HG02759 (cell line): ENCODE measurements at regions not wholly inside any gene's neighbourhood (a gene's known extent, or its start where the extent isn't known, plus 50 kb on each side); places are given as distances from the start of the nearest gene placed in this dataset.
A peak's percentile ranks its signal among the peaks of the same experiment; 100 is the strongest.
"Not testable (repeated sequence)": the region's sequence is repeated elsewhere in the genome, so short reads cannot be mapped to it uniquely, and the experiment has no call there.

ENCODE experiments used
- ATAC-seq: cut with Tn5 transposase; IDR thresholded peaks from one replicate; pipeline ENCODE4 v1.9.1; 2021; ENCODE audit warnings: mild to moderate bottlenecking, moderate library complexity; ENCODE audit not compliant: unreplicated experiment

- peak; percentile 55 for ATAC-seq
These were observed 61.5 kb upstream of the ATP1B1 start for GRCh38 chr1:169044971-169045370.

- no peak for ATAC-seq
These were observed 59.8 kb upstream of the ATP1B1 start for GRCh38 chr1:169046671-169047070.

GRCh38 chr1:169047074-169047473, 59.4 kb upstream of the ATP1B1 start:
- ATAC-seq: no peak

- no peak for ATAC-seq
These were observed 58.4 kb upstream of the ATP1B1 start for GRCh38 chr1:169048043-169048442.

- ATAC-seq: no peak
These were observed 57.1 kb upstream of the ATP1B1 start for GRCh38 chr1:169049258-169049938.

GRCh38 chr1:169051171-169051570, 55.3 kb upstream of the ATP1B1 start:
- no peak for ATAC-seq

- not testable (repeated sequence) for ATAC-seq
These were observed 54.3 kb upstream of the ATP1B1 start for GRCh38 chr1:169052171-169052570.

GRCh38 chr1:169052727-169053126, 53.8 kb upstream of the ATP1B1 start:
- no peak for ATAC-seq

- ATAC-seq: no peak
These were observed 53.3 kb upstream of the ATP1B1 start for GRCh38 chr1:169053196-169053595.
